OCI-LY3 (cell line): ENCODE measurements at regions not wholly inside any gene's neighbourhood (a gene's known extent, or its start where the extent isn't known, plus 50 kb on each side); places are given as distances from the start of the nearest gene placed in this dataset.
A peak's percentile ranks its signal among the peaks of the same experiment; 100 is the strongest.

Source experiments
- H2AFZ ChIP-seq: fragments of 200-600, 300-600 bp; shearing (Covaris generic); 2 replicates; pipeline ENCODE4 v1.6.0; 2014; ENCODE audit warnings: antibody characterized with exemption, low read depth, low read length
- H3K27ac ChIP-seq: fragments of 200-600, 300-600 bp; sonication (generic); 2 replicates; pipeline ENCODE4 v1.5.1; 2014; ENCODE audit warnings: mild to moderate bottlenecking, low read length, moderate library complexity, mixed read lengths
- H3K27me3 ChIP-seq: fragments of 200-600, 300-600 bp; sonication (generic); 2 replicates; pipeline ENCODE4 v1.6.1; 2014; ENCODE audit warnings: low read depth, low read length, mixed read lengths
- H3K36me3 ChIP-seq: fragments of 200-600, 300-600 bp; sonication (generic); replicated peaks from 2 replicates; pipeline ENCODE3; 2014; ENCODE audit warnings: low read depth, low read length, mixed read lengths
- H3K4me1 ChIP-seq: fragments of 300-600, 200-600 bp; sonication (generic); 2 replicates; pipeline ENCODE4 v1.6.1; 2014; ENCODE audit warnings: low read length, mixed read lengths
- H3K4me2 ChIP-seq: fragments of 200-600, 300-600 bp; sonication (generic); 2 replicates; pipeline ENCODE4 v1.6.1; 2014; ENCODE audit warnings: low read length, mixed read lengths
- H3K4me3 ChIP-seq: fragments of 300-600, 200-600 bp; sonication (generic); 2 replicates; pipeline ENCODE4 v1.5.1; 2014; ENCODE audit warnings: antibody characterized with exemption, mild to moderate bottlenecking, low read length, moderate library complexity
- H3K79me2 ChIP-seq: fragments of 300-600, 200-600 bp; shearing (Covaris generic); 2 replicates; pipeline ENCODE4 v1.6.1; 2014; ENCODE audit warnings: mild to moderate bottlenecking, low read length, mixed read lengths
- H3K9ac ChIP-seq: fragments of 300-600, 200-600 bp; shearing (Covaris generic); 2 replicates; pipeline ENCODE4 v1.6.0; 2014; ENCODE audit warnings: mild to moderate bottlenecking, low read length, moderate library complexity
- H3K9me3 ChIP-seq: fragments of 200-600, 300-600 bp; shearing (Covaris generic); 2 replicates; pipeline ENCODE4 v1.6.1; 2014; ENCODE audit warnings: low read length, mixed read lengths; ENCODE audit not compliant: insufficient read depth
- H4K20me1 ChIP-seq: fragments of 200-600, 300-600 bp; sonication (generic); 2 replicates; pipeline ENCODE4 v1.6.1; 2016; ENCODE audit warnings: low read length, mixed read lengths; ENCODE audit not compliant: insufficient read depth
- EZH2phosphoT487 ChIP-seq: fragments of 200-600 bp; shearing (Covaris generic); IDR thresholded peaks from 2 replicates; pipeline ENCODE4 v1.6.1; 2018; ENCODE audit warnings: antibody characterized with exemption, mixed run types, low read depth
- TF ChIP-seq, protein P1 (sequence below): fragments of 200-600, 300-600 bp; sonication (generic); IDR thresholded peaks from 2 replicates; pipeline ENCODE4 v1.5.1; 2014; ENCODE audit warnings: antibody characterized with exemption, low read length, low read depth

DNA sequence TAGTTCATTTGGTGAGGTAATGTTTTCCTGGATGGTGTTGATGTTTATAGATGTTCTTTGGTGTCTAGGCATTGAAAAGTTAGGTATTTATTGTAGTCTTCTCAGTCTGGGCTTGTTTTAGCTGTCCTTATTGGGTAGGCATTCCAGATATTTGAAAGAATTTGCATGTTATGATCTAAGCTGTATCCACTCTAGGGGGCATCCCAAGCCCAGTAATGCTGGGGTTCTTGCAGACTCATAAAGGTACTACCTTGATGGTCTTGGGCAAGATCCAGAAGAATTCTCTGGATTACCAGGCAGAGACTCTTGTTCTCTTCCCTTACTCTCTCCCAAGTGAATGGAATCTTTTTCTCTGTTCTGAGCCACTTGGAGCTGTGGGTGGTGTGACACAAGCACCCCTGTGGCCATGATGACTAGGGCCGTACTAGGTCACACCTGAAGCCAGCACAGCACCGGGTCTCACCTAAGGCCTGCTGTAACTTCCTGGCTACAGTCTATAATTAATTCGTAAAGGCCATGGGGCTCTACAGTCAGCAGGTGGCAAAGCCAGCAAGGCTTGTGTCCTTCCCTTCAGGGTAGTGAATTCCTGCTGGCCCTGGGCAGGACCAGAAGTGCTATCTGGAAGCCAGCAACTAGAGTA is 74.8 kb upstream of the PDE4B start:
- no peaks in the 10 kb centered on the region for H3K79me2 ChIP-seq
- no peak overlapping the region for H2AFZ ChIP-seq
- no peak overlapping the region for H3K27ac ChIP-seq
- H4K20me1 ChIP-seq: no peaks in the 10 kb centered on the region
- no peaks in the 10 kb centered on the region for H3K9me3 ChIP-seq
- no peak overlapping the region for H3K4me2 ChIP-seq
- H3K27me3 ChIP-seq: no peaks in the 10 kb centered on the region
- no peak for TF ChIP-seq EZH2phosphoT487
- TF ChIP-seq, protein P1, sequence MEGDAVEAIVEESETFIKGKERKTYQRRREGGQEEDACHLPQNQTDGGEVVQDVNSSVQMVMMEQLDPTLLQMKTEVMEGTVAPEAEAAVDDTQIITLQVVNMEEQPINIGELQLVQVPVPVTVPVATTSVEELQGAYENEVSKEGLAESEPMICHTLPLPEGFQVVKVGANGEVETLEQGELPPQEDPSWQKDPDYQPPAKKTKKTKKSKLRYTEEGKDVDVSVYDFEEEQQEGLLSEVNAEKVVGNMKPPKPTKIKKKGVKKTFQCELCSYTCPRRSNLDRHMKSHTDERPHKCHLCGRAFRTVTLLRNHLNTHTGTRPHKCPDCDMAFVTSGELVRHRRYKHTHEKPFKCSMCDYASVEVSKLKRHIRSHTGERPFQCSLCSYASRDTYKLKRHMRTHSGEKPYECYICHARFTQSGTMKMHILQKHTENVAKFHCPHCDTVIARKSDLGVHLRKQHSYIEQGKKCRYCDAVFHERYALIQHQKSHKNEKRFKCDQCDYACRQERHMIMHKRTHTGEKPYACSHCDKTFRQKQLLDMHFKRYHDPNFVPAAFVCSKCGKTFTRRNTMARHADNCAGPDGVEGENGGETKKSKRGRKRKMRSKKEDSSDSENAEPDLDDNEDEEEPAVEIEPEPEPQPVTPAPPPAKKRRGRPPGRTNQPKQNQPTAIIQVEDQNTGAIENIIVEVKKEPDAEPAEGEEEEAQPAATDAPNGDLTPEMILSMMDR: peak; percentile 46
- H3K9ac ChIP-seq: no peak overlapping the region
- peaks cover 4% of the 10 kb centered on the region for H3K36me3 ChIP-seq
- no peak overlapping the region for H3K4me3 ChIP-seq
- peaks cover 24% of the 10 kb centered on the region for H3K4me1 ChIP-seq

DNA sequence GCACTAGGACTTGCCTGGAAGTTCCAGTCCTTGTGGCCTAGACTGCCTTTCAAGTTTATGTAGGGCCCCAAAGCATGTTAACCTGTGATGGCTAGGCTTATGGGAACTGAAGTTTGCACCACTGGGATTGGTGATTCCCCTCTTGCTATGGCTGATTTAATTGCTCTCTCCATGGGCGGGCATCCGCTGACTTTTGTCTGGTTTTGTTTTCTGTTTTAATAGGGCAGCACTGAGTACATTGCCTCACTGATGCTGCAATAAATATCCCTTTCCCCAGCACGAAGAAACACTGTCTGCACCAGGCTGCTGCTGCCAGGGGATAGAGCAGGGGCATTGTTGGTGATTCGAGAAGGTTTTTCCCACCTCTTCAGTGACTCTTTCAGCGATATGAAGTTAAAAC is 73.3 kb upstream of the PDE4B start:
- peaks cover 24% of the 10 kb centered on the region for H3K4me1 ChIP-seq
- H2AFZ ChIP-seq: no peak overlapping the region
- TF ChIP-seq, protein P1: no peak
- no peak for TF ChIP-seq EZH2phosphoT487
- no peaks in the 10 kb centered on the region for H3K27me3 ChIP-seq
- H3K4me3 ChIP-seq: no peak overlapping the region
- H3K36me3 ChIP-seq: peaks cover 4% of the 10 kb centered on the region
- H3K4me2 ChIP-seq: 0 out of 2 replicates have a peak overlapping the region, but pooled peaks have one; percentile 20
- no peaks in the 10 kb centered on the region for H3K79me2 ChIP-seq
- no peaks in the 10 kb centered on the region for H4K20me1 ChIP-seq
- H3K9me3 ChIP-seq: no peaks in the 10 kb centered on the region
- H3K9ac ChIP-seq: no peak overlapping the region
- no peak overlapping the region for H3K27ac ChIP-seq

DNA sequence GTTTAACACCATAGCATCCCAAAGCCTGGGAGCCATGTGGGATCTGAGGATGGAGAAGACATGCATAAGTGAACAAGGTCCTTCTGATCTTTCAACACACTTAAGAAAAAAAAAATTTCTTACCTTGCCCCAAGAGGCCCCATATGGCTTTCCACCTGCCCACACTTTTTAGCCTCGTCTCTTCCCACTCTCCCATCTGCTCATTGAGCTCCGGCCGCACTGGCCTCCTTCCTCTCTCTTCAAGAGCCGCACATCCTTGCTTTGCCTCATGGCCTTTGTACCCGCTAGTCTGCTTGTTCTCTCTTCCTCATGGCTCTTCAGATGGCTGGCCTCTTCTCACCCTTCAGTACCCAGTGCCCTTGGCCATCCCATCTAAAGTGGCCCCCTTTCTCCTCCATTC is 70.2 kb upstream of the PDE4B start:
- no peak overlapping the region for H3K4me2 ChIP-seq

DNA sequence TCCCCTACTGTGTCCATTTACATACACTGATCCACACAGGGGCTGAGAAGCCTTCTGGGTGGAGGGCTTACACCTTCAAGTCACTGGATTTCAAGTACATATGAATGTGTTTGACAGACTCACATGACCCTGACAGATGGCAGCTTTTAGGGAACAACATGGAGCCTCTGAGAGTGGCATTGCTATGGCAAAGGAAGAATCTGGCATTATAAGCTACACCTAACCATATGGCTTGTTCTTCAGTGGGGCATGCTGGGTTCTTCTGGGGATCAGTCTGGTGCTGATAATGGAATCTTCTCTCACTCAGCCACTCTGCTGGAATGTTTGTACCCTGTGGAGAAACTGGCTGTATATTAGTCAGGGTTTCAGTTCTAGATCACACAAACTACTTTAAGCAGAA is 68.5 kb upstream of the PDE4B start:
- Histone ChIP-seq H3K4me2 (no peak overlapping the region), H2AFZ (no peak overlapping the region), H4K20me1 (no peaks in the 10 kb centered on the region), H3K4me3 (no peak overlapping the region), H3K79me2 (no peaks in the 10 kb centered on the region), H3K27ac (no peak overlapping the region), H3K36me3 (peaks cover 4% of the 10 kb centered on the region), H3K27me3 (no peaks in the 10 kb centered on the region), H3K9ac (no peak overlapping the region), H3K9me3 (no peaks in the 10 kb centered on the region), H3K4me1 (peaks cover 20% of the 10 kb centered on the region)
- no peak for TF ChIP-seq EZH2phosphoT487
- TF ChIP-seq, protein P1: no peak

More for the DNA sequence above, 70.2 kb upstream of the PDE4B start:
- Histone ChIP-seq H3K9me3 (no peaks in the 10 kb centered on the region), H4K20me1 (no peaks in the 10 kb centered on the region), H3K4me3 (no peak overlapping the region), H2AFZ (no peak overlapping the region), H3K36me3 (peaks cover 4% of the 10 kb centered on the region), H3K27me3 (no peaks in the 10 kb centered on the region), H3K79me2 (no peaks in the 10 kb centered on the region), H3K4me1 (peaks cover 24% of the 10 kb centered on the region), H3K27ac (no peak overlapping the region), H3K9ac (no peak overlapping the region)
- TF ChIP-seq EZH2phosphoT487: no peak
